K562 (cell line): ENCODE measurements at regions not wholly inside any gene's neighbourhood (a gene's known extent, or its start where the extent isn't known, plus 50 kb on each side); places are given as distances from the start of the nearest gene placed in this dataset.

Source experiments
- CEBPG ChIP-seq, 3 experiments: fragments of 200-800 bp in 1 of 3; sonication (Bioruptor generic) in 1 of 3; sonication (generic) in 1 of 3; formaldehyde crosslinking in 1 of 3; IDR thresholded peaks in 2 of 3; conservative IDR thresholded peaks in 1 of 3; 2 replicates each; pipeline versions ENCODE4 v1.6.1 to v1.8.0; 2016 to 2022; ENCODE audit warnings: missing compliant biosample characterization in 2 of 3, missing genetic modification characterization in 2 of 3, mild to moderate bottlenecking in 1 of 3, missing genetic modification reagents in 1 of 3
- EZH2 ChIP-seq: IDR thresholded peaks from 2 replicates; pipeline ENCODE4 v1.6.1; 2012; ENCODE audit warnings: low read depth, mild to moderate bottlenecking, inconsistent platforms, low read length, borderline replicate concordance
- GABPA ChIP-seq: fragments of 200-800 bp; sonication (Bioruptor generic); conservative IDR thresholded peaks from 2 replicates; pipeline ENCODE4 v1.6.1; 2016; ENCODE audit warnings: low read depth, missing genetic modification characterization, missing compliant biosample characterization
- JUN ChIP-seq, 2 experiments: sonication (generic) in 1 of 2; formaldehyde crosslinking in 1 of 2; IDR thresholded peaks; 2 replicates each; pipeline versions ENCODE4 v1.6.1 to v1.8.0; 2012 to 2022; ENCODE audit warnings: borderline replicate concordance in 2 of 2, mild to moderate bottlenecking in 2 of 2, improper control_type of control experiment in 1 of 2, low read depth in 1 of 2, low read length in 1 of 2, missing genetic modification reagents in 1 of 2
- MYC ChIP-seq, 2 experiments: fragments of 250-450 bp in 1 of 2; sonication (Bioruptor Pico) in 1 of 2; IDR thresholded peaks; 2 replicates each; pipeline versions ENCODE4 v1.5.1 to v1.6.1; 2012 to 2021; ENCODE audit warnings: low read depth in 2 of 2, borderline replicate concordance in 1 of 2, improper control_type of control experiment in 1 of 2, low read length in 1 of 2, mild to moderate bottlenecking in 1 of 2, moderate library complexity in 1 of 2
- POLR2A ChIP-seq: fragments of 450-650 bp; conservative IDR thresholded peaks from 2 replicates; pipeline ENCODE4 v1.6.1; 2016
- RBBP5 ChIP-seq: fragments of 200-600 bp; sonication (generic); IDR thresholded peaks from 2 replicates; pipeline ENCODE4 v1.6.1; 2012; ENCODE audit warnings: borderline replicate concordance, mild to moderate bottlenecking, low read length, control low read depth, inconsistent platforms; ENCODE audit not compliant: insufficient read depth, poor library complexity, severe bottlenecking
- TARDBP ChIP-seq: fragments of 450-650 bp; IDR thresholded peaks from 2 replicates; pipeline ENCODE4 v1.6.1; 2016
- ZNF232 ChIP-seq: sonication (generic); formaldehyde crosslinking; IDR thresholded peaks from 2 replicates; pipeline ENCODE4 v1.8.0; 2022; ENCODE audit warnings: mild to moderate bottlenecking, missing genetic modification reagents
- ZNF436 ChIP-seq: fragments of 250-450, 450-650 bp; sonication (Bioruptor Pico); formaldehyde crosslinking; IDR thresholded peaks from 2 replicates; pipeline ENCODE4 v1.7.0; 2020; ENCODE audit warnings: mild to moderate bottlenecking

GRCh38 chr1:106698660-106699059 lies 357.8 kb upstream of the PRMT6 start:
- TF ChIP-seq JUN (IDR thresholded peaks at IDR 0.05; ENCODE audit: borderline replicate concordance, low read depth, low read length): no peak
- no peak for TF ChIP-seq JUN (CRISPR knock-in tag; IDR thresholded peaks at IDR 0.05; ENCODE audit: borderline replicate concordance)
- TF ChIP-seq CEBPG (CRISPR knock-in tag; IDR thresholded peaks at IDR 0.05): no peak
- no peak for TF ChIP-seq CEBPG (tag; conservative IDR thresholded peaks at IDR 0.05 in 1 of 2, IDR thresholded peaks at IDR 0.05 in 1 of 2)
- TF ChIP-seq RBBP5: no peak
- TF ChIP-seq EZH2: no peak
- TF ChIP-seq TARDBP: no peak
- TF ChIP-seq MYC (IDR thresholded peaks at IDR 0.05; ENCODE audit: low read depth, low read length): no peak
- TF ChIP-seq MYC (CRISPR knock-in tag; IDR thresholded peaks at IDR 0.05; ENCODE audit: borderline replicate concordance, low read depth): no peak
- TF ChIP-seq ZNF232 (CRISPR knock-in tag): no peak
- TF ChIP-seq POLR2A: no peak
- TF ChIP-seq ZNF436 (CRISPR knock-in tag): no peak
- no peak for TF ChIP-seq GABPA (tag)
